Upper lobe of right lung (tissue), 1 donor: ENCODE measurements at regions not wholly inside any gene's neighbourhood (a gene's known extent, or its start where the extent isn't known, plus 50 kb on each side); places are given as distances from the start of the nearest gene placed in this dataset.

Experiments used
- ATAC-seq: fragments of 200-7000 bp; cut with Tn5 transposase; one replicate; pipeline ENCODE4 v1.9.1; 2020; ENCODE audit warnings: mild to moderate bottlenecking, moderate library complexity
- DNase-seq: peaks from one replicate; pipeline ENCODE4 v3.0.0-alpha.2; 2020
- H3K27ac ChIP-seq: fragments of 200-600 bp; one replicate; pipeline ENCODE4 v1.8.0; 2022
- H3K27me3 ChIP-seq: fragments of 200-600 bp; one replicate; pipeline ENCODE4 v1.8.0; 2022; ENCODE audit warnings: mild to moderate bottlenecking
- H3K36me3 ChIP-seq: fragments of 200-600 bp; one replicate; pipeline ENCODE4 v1.8.0; 2022
- H3K4me1 ChIP-seq: fragments of 200-600 bp; one replicate; pipeline ENCODE4 v1.8.0; 2022
- H3K4me3 ChIP-seq: fragments of 200-600 bp; one replicate; pipeline ENCODE4 v1.8.0; 2022; ENCODE audit warnings: mild to moderate bottlenecking
- H3K9me3 ChIP-seq: fragments of 200-600 bp; one replicate; pipeline ENCODE4 v1.8.0; 2022
- CTCF ChIP-seq: fragments of 200-600 bp; IDR thresholded peaks from one replicate; pipeline ENCODE4 v1.8.0; 2022; ENCODE audit warnings: antibody characterized with exemption
- intact Hi-C: fragments of 100-400 bp; cut with DNase I; formaldehyde crosslinking; loops from one replicate; pipeline ENCODE4 v1.11.0; 2022
- donor health status: DM: no; HTN: yes; CAD: no; lungs with severe emphysema.

GRCh38 chr14:54309615-54310014 is 87.2 kb upstream of the CDKN3 start:
- no peak for TF ChIP-seq CTCF
- Histone ChIP-seq H3K4me3 (no peak overlapping the region), H3K27ac (no peak overlapping the region), H3K36me3 (no peaks in the 10 kb centered on the region), H3K4me1 (no peaks in the 10 kb centered on the region), H3K27me3 (no peaks in the 10 kb centered on the region), H3K9me3 (no peaks in the 10 kb centered on the region)
- intact Hi-C loops, result no loop called here
- no peak for ATAC-seq
- DNase-seq, result no peak

GRCh38 chr14:54310151-54310850 is 86.5 kb upstream of the CDKN3 start:
- Histone ChIP-seq H3K9me3 (no peaks in the 10 kb centered on the region), H3K27me3 (no peaks in the 10 kb centered on the region), H3K36me3 (no peaks in the 10 kb centered on the region), H3K4me1 (no peaks in the 10 kb centered on the region), H3K27ac (no peak overlapping the region), H3K4me3 (no peak overlapping the region)
- intact Hi-C loops, result no loop called here
- ATAC-seq (no peak), DNase-seq (no peak)
- no peak for TF ChIP-seq CTCF

- H3K27me3 ChIP-seq, result no peaks in the 10 kb centered on the region
These were observed 86.0 kb upstream of the CDKN3 start for GRCh38 chr14:54310851-54311228.

GRCh38 chr14:54312166-54312801 is 84.5 kb upstream of the CDKN3 start:
- DNase-seq (no peak), ATAC-seq (peak; percentile 59)

More at GRCh38 chr14:54310851-54311228, 86.0 kb upstream of the CDKN3 start:
- no peak overlapping the region for H3K27ac ChIP-seq
- H3K9me3 ChIP-seq, result no peaks in the 10 kb centered on the region
- DNase-seq (no peak), ATAC-seq (no peak)
- H3K36me3 ChIP-seq, result no peaks in the 10 kb centered on the region
- intact Hi-C loops, result no loop called here
- TF ChIP-seq CTCF, result no peak
- no peaks in the 10 kb centered on the region for H3K4me1 ChIP-seq
- H3K4me3 ChIP-seq, result no peak overlapping the region

GRCh38 chr14:54314365-54315104 is 82.3 kb upstream of the CDKN3 start:
- no peak for TF ChIP-seq CTCF
- peak; percentile 65 for ATAC-seq
- Histone ChIP-seq H3K36me3 (no peaks in the 10 kb centered on the region), H3K4me3 (no peak overlapping the region), H3K9me3 (no peaks in the 10 kb centered on the region), H3K4me1 (no peaks in the 10 kb centered on the region), H3K27me3 (no peaks in the 10 kb centered on the region), H3K27ac (no peak overlapping the region)
- no peak for DNase-seq
- intact Hi-C loops, result no loop called here

More at GRCh38 chr14:54312166-54312801, 84.5 kb upstream of the CDKN3 start:
- intact Hi-C loops, result no loop called here
- no peak for TF ChIP-seq CTCF
- Histone ChIP-seq H3K27me3 (no peaks in the 10 kb centered on the region), H3K9me3 (no peaks in the 10 kb centered on the region), H3K27ac (no peak overlapping the region), H3K36me3 (no peaks in the 10 kb centered on the region), H3K4me1 (no peaks in the 10 kb centered on the region), H3K4me3 (no peak overlapping the region)
